ENCODE measurements at regions not wholly inside any gene's neighbourhood (a gene's known extent, or its start where the extent isn't known, plus 50 kb on each side); places are given as distances from the start of the nearest gene placed in this dataset.

GRCh38 chr13:40167327-40167726, 499.1 kb downstream of the FOXO1 start:
- no peaks in the 10 kb centered on the region for H3K9me3 ChIP-seq (ENCODE audit: low read length)
- Mint-ChIP-seq H3K36me3 (peaks cover 0 to 4% (median 1%) of the 10 kb centered on the region in 3 donors), H3K27ac (peak overlapping the region in 1 of 8 donors; percentile 9), H3K4me3 (no peak overlapping the region), H3K27me3 (no peaks in the 10 kb centered on the region), H3K9me3 (no peaks in the 10 kb centered on the region), H3K4me1 (peaks cover 5 to 19% (median 18%) of the 10 kb centered on the region in 3 donors)
- H3K36me3 ChIP-seq (ENCODE audit: insufficient read depth, low read length), result no peaks in the 10 kb centered on the region
- H3K27me3 ChIP-seq (ENCODE audit: insufficient read depth, low read length, poor library complexity, severe bottlenecking), result no peaks in the 10 kb centered on the region
- ChIA-PET POLR2A (no interaction called here), CTCF (interaction anchor here (1.3 kb wide), 1 partner anchor 31 kb away, joined by 3 read pairs; no protein-coding TSS in a partner anchor)
- H3K4me3 ChIP-seq (ENCODE audit: low read length), result no peak overlapping the region
- no peak for DNase-seq
- H3K27ac ChIP-seq (ENCODE audit: low read depth, low read length), result no peak overlapping the region
- peaks cover 12% of the 10 kb centered on the region for H3K4me1 ChIP-seq (ENCODE audit: insufficient read depth, low read length)

- H3K4me1 Mint-ChIP-seq, result peaks cover 5 to 19% (median 18%) of the 10 kb centered on the region in 3 donors
These were observed 497.8 kb downstream of the FOXO1 start for GRCh38 chr13:40168425-40169166.

GRCh38 chr13:40169476-40169875, 497.0 kb downstream of the FOXO1 start:
- H3K4me1 ChIP-seq (ENCODE audit: insufficient read depth, low read length), result peaks cover 12% of the 10 kb centered on the region
- no peaks in the 10 kb centered on the region for H3K9me3 Mint-ChIP-seq
- H3K4me3 Mint-ChIP-seq, result no peak overlapping the region
- H3K27ac Mint-ChIP-seq, result no peak overlapping the region
- no peak for DNase-seq
- H3K4me3 ChIP-seq (ENCODE audit: low read length), result no peak overlapping the region
- ChIA-PET CTCF (interaction anchor here (1.4 kb wide), 1 partner anchor 15 kb away, joined by 5 read pairs; no protein-coding TSS in a partner anchor), POLR2A (no interaction called here)
- no peaks in the 10 kb centered on the region for H3K27me3 ChIP-seq (ENCODE audit: insufficient read depth, low read length, poor library complexity, severe bottlenecking)
- H3K36me3 ChIP-seq (ENCODE audit: insufficient read depth, low read length), result no peaks in the 10 kb centered on the region
- no peaks in the 10 kb centered on the region for H3K9me3 ChIP-seq (ENCODE audit: low read length)
- H3K27ac ChIP-seq (ENCODE audit: low read depth, low read length), result no peak overlapping the region
- H3K27me3 Mint-ChIP-seq, result no peaks in the 10 kb centered on the region
- peaks cover 5 to 19% (median 18%) of the 10 kb centered on the region in 3 donors for H3K4me1 Mint-ChIP-seq
- peaks cover 0 to 4% (median 1%) of the 10 kb centered on the region in 3 donors for H3K36me3 Mint-ChIP-seq

More at GRCh38 chr13:40168425-40169166, 497.8 kb downstream of the FOXO1 start:
- Mint-ChIP-seq H3K36me3 (peaks cover 0 to 4% (median 1%) of the 10 kb centered on the region in 3 donors), H3K27me3 (no peaks in the 10 kb centered on the region), H3K9me3 (no peaks in the 10 kb centered on the region), H3K27ac (peak overlapping the region in 1 of 8 donors; percentile 1), H3K4me3 (no peak overlapping the region)
- Histone ChIP-seq H3K27ac (ENCODE audit: low read depth, low read length) (no peak overlapping the region), H3K4me3 (ENCODE audit: low read length) (no peak overlapping the region), H3K36me3 (ENCODE audit: insufficient read depth, low read length) (no peaks in the 10 kb centered on the region), H3K9me3 (ENCODE audit: low read length) (no peaks in the 10 kb centered on the region), H3K4me1 (ENCODE audit: insufficient read depth, low read length) (peaks cover 12% of the 10 kb centered on the region), H3K27me3 (ENCODE audit: insufficient read depth, low read length, poor library complexity, severe bottlenecking) (no peaks in the 10 kb centered on the region)
- no peak for DNase-seq
- ChIA-PET POLR2A (no interaction called here), CTCF (interaction anchor here (1.3 to 1.4 kb wide), 2 partner anchors 16 to 32 kb away, joined by 3 to 5 read pairs; no protein-coding TSS in a partner anchor)

GRCh38 chr13:40170091-40170490, 496.4 kb downstream of the FOXO1 start:
- CTCF ChIA-PET, result no interaction called here
- Histone ChIP-seq H3K4me1 (ENCODE audit: insufficient read depth, low read length) (peaks cover 12% of the 10 kb centered on the region), H3K27ac (ENCODE audit: low read depth, low read length) (no peak overlapping the region), H3K27me3 (ENCODE audit: insufficient read depth, low read length, poor library complexity, severe bottlenecking) (no peaks in the 10 kb centered on the region), H3K9me3 (ENCODE audit: low read length) (no peaks in the 10 kb centered on the region), H3K4me3 (ENCODE audit: low read length) (no peak overlapping the region), H3K36me3 (ENCODE audit: insufficient read depth, low read length) (no peaks in the 10 kb centered on the region)
- Mint-ChIP-seq H3K9me3 (no peaks in the 10 kb centered on the region), H3K27ac (no peak overlapping the region), H3K36me3 (peaks cover 0 to 4% (median 1%) of the 10 kb centered on the region in 3 donors), H3K4me1 (peaks cover 5 to 19% (median 17%) of the 10 kb centered on the region in 3 donors), H3K4me3 (no peak overlapping the region), H3K27me3 (no peaks in the 10 kb centered on the region)
- no peak for DNase-seq
- POLR2A ChIA-PET, result no interaction called here

GRCh38 chr13:40170982-40171381, 495.5 kb downstream of the FOXO1 start:
- H3K27me3 ChIP-seq (ENCODE audit: insufficient read depth, low read length, poor library complexity, severe bottlenecking), result no peaks in the 10 kb centered on the region
- ChIA-PET POLR2A (interaction anchor here (0.7 kb wide), 1 partner anchor 1384 kb away, joined by 10 read pairs; no protein-coding TSS in a partner anchor), CTCF (no interaction called here)
- H3K27ac ChIP-seq (ENCODE audit: low read depth, low read length), result no peak overlapping the region
- no peak overlapping the region for H3K4me3 ChIP-seq (ENCODE audit: low read length)
- H3K36me3 ChIP-seq (ENCODE audit: insufficient read depth, low read length), result no peaks in the 10 kb centered on the region
- H3K27ac Mint-ChIP-seq, result no peak overlapping the region
- H3K27me3 Mint-ChIP-seq, result no peaks in the 10 kb centered on the region
- DNase-seq, result no peak
- peaks cover 11% of the 10 kb centered on the region for H3K4me1 ChIP-seq (ENCODE audit: insufficient read depth, low read length)
- H3K4me3 Mint-ChIP-seq, result no peak overlapping the region
- no peaks in the 10 kb centered on the region for H3K9me3 ChIP-seq (ENCODE audit: low read length)
- H3K36me3 Mint-ChIP-seq, result peaks cover 0 to 4% (median 1%) of the 10 kb centered on the region in 3 donors
- no peaks in the 10 kb centered on the region for H3K9me3 Mint-ChIP-seq
- peaks cover 5 to 11% (median 9%) of the 10 kb centered on the region in 3 donors for H3K4me1 Mint-ChIP-seq

- CTCF ChIA-PET, result no interaction called here
These were observed 494.9 kb downstream of the FOXO1 start for GRCh38 chr13:40171566-40171965.

GRCh38 chr13:40172149-40172591, 494.3 kb downstream of the FOXO1 start:
- H3K4me1 Mint-ChIP-seq, result peaks cover 0 to 4% (median 2%) of the 10 kb centered on the region in 3 donors
- Histone ChIP-seq H3K4me3 (ENCODE audit: low read length) (no peak overlapping the region), H3K9me3 (ENCODE audit: low read length) (no peaks in the 10 kb centered on the region), H3K36me3 (ENCODE audit: insufficient read depth, low read length) (no peaks in the 10 kb centered on the region), H3K27me3 (ENCODE audit: insufficient read depth, low read length, poor library complexity, severe bottlenecking) (no peaks in the 10 kb centered on the region), H3K4me1 (ENCODE audit: insufficient read depth, low read length) (no peaks in the 10 kb centered on the region), H3K27ac (ENCODE audit: low read depth, low read length) (no peak overlapping the region)
- peaks cover 0 to 3% (median 0%) of the 10 kb centered on the region in 3 donors for H3K36me3 Mint-ChIP-seq
- POLR2A ChIA-PET, result no interaction called here
- no peaks in the 10 kb centered on the region for H3K9me3 Mint-ChIP-seq
- CTCF ChIA-PET, result no interaction called here
- H3K27me3 Mint-ChIP-seq, result no peaks in the 10 kb centered on the region
- no peak overlapping the region for H3K27ac Mint-ChIP-seq
- no peak for DNase-seq
- H3K4me3 Mint-ChIP-seq, result no peak overlapping the region

More at GRCh38 chr13:40171566-40171965, 494.9 kb downstream of the FOXO1 start:
- Histone ChIP-seq H3K9me3 (ENCODE audit: low read length) (no peaks in the 10 kb centered on the region), H3K36me3 (ENCODE audit: insufficient read depth, low read length) (no peaks in the 10 kb centered on the region), H3K27ac (ENCODE audit: low read depth, low read length) (no peak overlapping the region), H3K27me3 (ENCODE audit: insufficient read depth, low read length, poor library complexity, severe bottlenecking) (no peaks in the 10 kb centered on the region), H3K4me1 (ENCODE audit: insufficient read depth, low read length) (peaks cover 5% of the 10 kb centered on the region), H3K4me3 (ENCODE audit: low read length) (no peak overlapping the region)
- POLR2A ChIA-PET, result interaction anchor here (0.7 kb wide), 1 partner anchor 1383 kb away, joined by 10 read pairs; no protein-coding TSS in a partner anchor
- no peaks in the 10 kb centered on the region for H3K27me3 Mint-ChIP-seq
- no peak for DNase-seq
- peaks cover 0 to 4% (median 0%) of the 10 kb centered on the region in 3 donors for H3K36me3 Mint-ChIP-seq
- H3K4me3 Mint-ChIP-seq, result no peak overlapping the region
- H3K9me3 Mint-ChIP-seq, result no peaks in the 10 kb centered on the region
- H3K4me1 Mint-ChIP-seq, result peaks cover 2 to 6% (median 3%) of the 10 kb centered on the region in 3 donors
- H3K27ac Mint-ChIP-seq, result no peak overlapping the region

- Mint-ChIP-seq H3K9me3 (no peaks in the 10 kb centered on the region), H3K4me3 (no peak overlapping the region), H3K27me3 (no peaks in the 10 kb centered on the region), H3K36me3 (no peaks in the 10 kb centered on the region), H3K27ac (no peak overlapping the region), H3K4me1 (peaks cover 0 to 4% (median 2%) of the 10 kb centered on the region in 3 donors)
- no peaks in the 10 kb centered on the region for H3K9me3 ChIP-seq (ENCODE audit: low read length)
- ChIA-PET POLR2A (no interaction called here), CTCF (no interaction called here)
- H3K36me3 ChIP-seq (ENCODE audit: insufficient read depth, low read length), result no peaks in the 10 kb centered on the region
- no peak for DNase-seq
- H3K27ac ChIP-seq (ENCODE audit: low read depth, low read length), result no peak overlapping the region
- H3K4me1 ChIP-seq (ENCODE audit: insufficient read depth, low read length), result peaks cover 4% of the 10 kb centered on the region
- no peak overlapping the region for H3K4me3 ChIP-seq (ENCODE audit: low read length)
- no peaks in the 10 kb centered on the region for H3K27me3 ChIP-seq (ENCODE audit: insufficient read depth, low read length, poor library complexity, severe bottlenecking)
These were observed 493.6 kb downstream of the FOXO1 start for GRCh38 chr13:40172878-40173277.

All from CD8-positive, alpha-beta memory T cell (primary cell).